AG04450 (cell line): ENCODE measurements at regions not wholly inside any gene's neighbourhood (a gene's known extent, or its start where the extent isn't known, plus 50 kb on each side); places are given as distances from the start of the nearest gene placed in this dataset.

ENCODE experiments used
- CTCF ChIA-PET: fragments of 300-600, 350-600 bp; formaldehyde crosslinking; extraction: SDS; loops from one replicate; lab custom pipeline; 2022; ENCODE audit warnings: antibody characterized with exemption, inconsistent platforms; lab: Charles Lee
- POLR2A ChIA-PET: fragments of 350-600 bp; formaldehyde crosslinking; extraction: SDS; loops from one replicate; lab custom pipeline; 2021; ENCODE audit warnings: antibody characterized with exemption, inconsistent platforms; lab: Yijun Ruan, JAX
- DNase-seq: peaks from one replicate; pipeline ENCODE4 v3.0.0-alpha.2; 2011; ENCODE audit warnings: low read depth, low spot score
- H3K27ac ChIP-seq: one replicate; pipeline ENCODE4 v1.5.1; 2012; ENCODE audit warnings: low read depth, low read length, control low read depth
- H3K27me3 ChIP-seq: one replicate; pipeline ENCODE4 v1.6.0; 2012; ENCODE audit warnings: low read length; ENCODE audit not compliant: control insufficient read depth, insufficient read depth
- H3K4me3 ChIP-seq: 2 replicates; pipeline ENCODE4 v1.5.1; 2011; ENCODE audit warnings: mild to moderate bottlenecking, low read depth, low read length, control low read depth
- H3K9me3 ChIP-seq: 2 replicates; pipeline ENCODE4 v1.5.1; 2012; ENCODE audit warnings: low read length; ENCODE audit not compliant: control insufficient read depth, insufficient read depth
- CTCF ChIP-seq: IDR thresholded peaks from 2 replicates; pipeline ENCODE4 v1.5.1; 2011; ENCODE audit warnings: low read depth, low read length, control low read depth, inconsistent platforms

GRCh38 chr15:96132126-96132525, 198.4 kb upstream of the NR2F2 start:
- Histone ChIP-seq H3K27ac (no peak overlapping the region), H3K27me3 (no peaks in the 10 kb centered on the region), H3K4me3 (no peak overlapping the region), H3K9me3 (no peaks in the 10 kb centered on the region)
- ChIA-PET CTCF (no interaction called here), POLR2A (no interaction called here)
- TF ChIP-seq CTCF, result no peak
- DNase-seq, result no peak

- DNase-seq, result no peak
- ChIA-PET POLR2A (no interaction called here), CTCF (interaction anchor here (1.1 kb wide), 1 partner anchor 11 kb away, joined by 3 read pairs; no protein-coding TSS in a partner anchor)
- Histone ChIP-seq H3K9me3 (no peaks in the 10 kb centered on the region), H3K27me3 (no peaks in the 10 kb centered on the region), H3K4me3 (no peak overlapping the region), H3K27ac (no peak overlapping the region)
- no peak for TF ChIP-seq CTCF
Measured at GRCh38 chr15:96135166-96136093, 195.1 kb upstream of the NR2F2 start.

- Histone ChIP-seq H3K27ac (no peak overlapping the region), H3K27me3 (no peaks in the 10 kb centered on the region), H3K9me3 (no peaks in the 10 kb centered on the region), H3K4me3 (no peak overlapping the region)
- no peak for TF ChIP-seq CTCF
- DNase-seq, result no peak
- POLR2A ChIA-PET, result no interaction called here
- CTCF ChIA-PET, result no interaction called here
Measured at GRCh38 chr15:96138985-96139384, 191.5 kb upstream of the NR2F2 start.

GRCh38 chr15:96142498-96142897, 188.0 kb upstream of the NR2F2 start:
- Histone ChIP-seq H3K27me3 (no peaks in the 10 kb centered on the region), H3K9me3 (peaks cover 3% of the 10 kb centered on the region; the same call in 1 of the 2 replicates), H3K27ac (no peak overlapping the region), H3K4me3 (no peak overlapping the region)
- DNase-seq, result no peak
- CTCF ChIA-PET, result no interaction called here
- POLR2A ChIA-PET, result no interaction called here
- no peak for TF ChIP-seq CTCF

- DNase-seq, result no peak
- peaks cover 4% of the 10 kb centered on the region; the same call in 1 of the 2 replicates for H3K9me3 ChIP-seq
- no peak overlapping the region for H3K4me3 ChIP-seq
- H3K27me3 ChIP-seq, result no peaks in the 10 kb centered on the region
- H3K27ac ChIP-seq, result no peak overlapping the region
- ChIA-PET CTCF (no interaction called here), POLR2A (no interaction called here)
- TF ChIP-seq CTCF, result no peak
Measured at GRCh38 chr15:96144734-96145133, 185.8 kb upstream of the NR2F2 start.
